OCI-LY7 (cell line): ENCODE measurements at regions not wholly inside any gene's neighbourhood (a gene's known extent, or its start where the extent isn't known, plus 50 kb on each side); places are given as distances from the start of the nearest gene placed in this dataset.
A peak's percentile ranks its signal among the peaks of the same experiment; 100 is the strongest.

ENCODE experiments used
- BruUV-seq: library from RNA; stranded (reverse); fragments of 400-500 nt; replicated peaks from 2 replicates; lab custom pipeline; 2021; lab: Mats Ljungman, UMichigan
- CTCF ChIA-PET: fragments of 300-600 bp; sonication (Branson Sonifier 250); formaldehyde crosslinking; loops from one replicate; lab custom pipeline; 2022; ENCODE audit warnings: antibody characterized with exemption; ENCODE audit not compliant: unreplicated experiment; lab: Charles Lee
- POLR2A ChIA-PET: fragments of 300-600 bp; sonication (Branson Sonifier 250); formaldehyde crosslinking; loops from one replicate; lab custom pipeline; 2022; ENCODE audit warnings: antibody characterized with exemption; lab: Charles Lee
- DNase-seq: peaks from one replicate; pipeline ENCODE4 v3.0.0-alpha.2; 2015; ENCODE audit warnings: low spot score
- H2AFZ ChIP-seq: fragments of 200-600 bp; sonication (generic), shearing (Covaris generic); 2 replicates; pipeline ENCODE4 v1.6.1; 2014; ENCODE audit warnings: mild to moderate bottlenecking, antibody characterized with exemption, low read length, moderate library complexity
- H3K27ac ChIP-seq: fragments of 200-600 bp; sonication (generic); 2 replicates; pipeline ENCODE4 v1.5.1; 2014; ENCODE audit warnings: mixed run types, low read depth, mild to moderate bottlenecking, moderate library complexity, low read length, inconsistent platforms; ENCODE audit not compliant: poor library complexity, severe bottlenecking
- H3K36me3 ChIP-seq: fragments of 200-600 bp; sonication (generic); 2 replicates; pipeline ENCODE4 v1.6.1; 2014; ENCODE audit warnings: mild to moderate bottlenecking, antibody characterized with exemption, low read length, moderate library complexity, mixed read lengths; ENCODE audit not compliant: insufficient read depth
- H3K4me1 ChIP-seq: fragments of 200-600 bp; sonication (generic); 2 replicates; pipeline ENCODE4 v1.5.1; 2014; ENCODE audit warnings: mild to moderate bottlenecking, low read length; ENCODE audit not compliant: insufficient read depth, poor library complexity, severe bottlenecking
- H3K4me2 ChIP-seq: fragments of 200-600 bp; sonication (generic); 2 replicates; pipeline ENCODE4 v1.6.1; 2014; ENCODE audit warnings: mild to moderate bottlenecking, low read length
- H3K4me3 ChIP-seq: fragments of 200-600 bp; sonication (generic); 2 replicates; pipeline ENCODE4 v1.5.1; 2014; ENCODE audit warnings: mild to moderate bottlenecking, low read depth, low read length; ENCODE audit not compliant: poor library complexity, severe bottlenecking
- H3K79me2 ChIP-seq: fragments of 200-600 bp; sonication (generic); 2 replicates; pipeline ENCODE4 v1.6.1; 2016; ENCODE audit warnings: low read depth, mild to moderate bottlenecking, low read length, moderate library complexity, mixed read lengths; ENCODE audit not compliant: insufficient read depth
- H3K9me2 ChIP-seq: fragments of 200-600 bp; sonication (generic); 2 replicates; pipeline ENCODE4 v1.6.1; 2016; ENCODE audit warnings: mild to moderate bottlenecking, low read length, mixed read lengths; ENCODE audit not compliant: insufficient read depth
- H3K9me3 ChIP-seq: fragments of 200-600 bp; sonication (generic); 2 replicates; pipeline ENCODE4 v1.6.1; 2014; ENCODE audit warnings: mild to moderate bottlenecking, mixed run types, low read length, mixed read lengths
- H4K20me1 ChIP-seq: fragments of 200-600 bp; sonication (generic); 2 replicates; pipeline ENCODE4 v1.6.1; 2014; ENCODE audit warnings: mild to moderate bottlenecking, antibody characterized with exemption, low read length, moderate library complexity, mixed read lengths; ENCODE audit not compliant: insufficient read depth
- CTCF ChIP-seq: fragments of 200-600 bp; sonication (generic); conservative IDR thresholded peaks from 2 replicates; pipeline ENCODE4 v1.5.1; 2014; ENCODE audit warnings: mild to moderate bottlenecking, antibody characterized with exemption, low read length, moderate library complexity, mixed read lengths
- EZH2phosphoT487 ChIP-seq: fragments of 200-600 bp; sonication (generic); IDR thresholded peaks from 2 replicates; pipeline ENCODE4 v1.6.1; 2018; ENCODE audit warnings: low read depth, borderline replicate concordance, mild to moderate bottlenecking, mixed run types, antibody characterized with exemption, low read length, moderate library complexity, mixed read lengths
- intact Hi-C: fragments of 100-400 bp; cut with micrococcal nuclease; formaldehyde crosslinking; loops from one replicate; pipeline ENCODE4 v1.10.0; 2022; ENCODE audit not compliant: unreplicated experiment

GRCh38 chr2:19772981-19773380 lies 128.8 kb downstream of the TTC32 start:
- no peak for TF ChIP-seq EZH2phosphoT487
- TF ChIP-seq CTCF, result no peak
- CTCF ChIA-PET, result no interaction called here

DNA sequence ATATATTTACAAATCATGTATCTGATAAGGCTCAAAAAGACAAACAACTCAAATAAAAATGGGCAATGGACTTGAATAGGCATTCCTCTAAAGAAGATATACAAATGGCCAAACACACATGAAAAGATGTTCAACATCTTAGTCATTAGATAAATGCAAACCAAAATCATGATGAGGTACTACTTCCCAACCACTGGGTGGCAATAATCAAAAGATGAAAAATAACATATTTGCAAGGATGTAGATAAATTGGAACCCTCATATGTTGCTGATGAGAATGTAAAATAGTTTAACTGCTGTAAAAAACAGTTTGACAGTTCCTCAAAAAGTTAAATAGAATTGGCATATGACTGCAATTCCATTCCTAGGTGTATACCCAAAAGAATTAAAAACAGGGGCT lies 132.3 kb downstream of the TTC32 start:
- intact Hi-C loops, result loop anchor here (10.0 kb wide), 1 partner anchor 95 kb away; no protein-coding TSS in a partner anchor
- H3K4me3 ChIP-seq, result no peak overlapping the region
- H3K9me3 ChIP-seq, result no peaks in the 10 kb centered on the region
- H4K20me1 ChIP-seq, result no peaks in the 10 kb centered on the region
- H3K4me2 ChIP-seq, result no peak overlapping the region
- H3K79me2 ChIP-seq, result no peaks in the 10 kb centered on the region
- H3K36me3 ChIP-seq, result no peaks in the 10 kb centered on the region
- no peak overlapping the region for H3K27ac ChIP-seq
- ChIA-PET POLR2A (no interaction called here), CTCF (no interaction called here)
- no peak overlapping the region for H2AFZ ChIP-seq
- BruUV-seq, result no TSS peak
- DNase-seq, result peak; percentile 3
- TF ChIP-seq EZH2phosphoT487 (no peak), CTCF (peak; percentile 63)
- no peaks in the 10 kb centered on the region for H3K9me2 ChIP-seq
- H3K4me1 ChIP-seq, result no peaks in the 10 kb centered on the region

More at GRCh38 chr2:19772981-19773380, 128.8 kb downstream of the TTC32 start:
- no peaks in the 10 kb centered on the region for H3K9me2 ChIP-seq
- H3K4me3 ChIP-seq, result no peak overlapping the region
- no peak overlapping the region for H3K4me2 ChIP-seq
- no peak overlapping the region for H2AFZ ChIP-seq
- DNase-seq, result no peak
- no peaks in the 10 kb centered on the region for H3K36me3 ChIP-seq
- no peaks in the 10 kb centered on the region for H4K20me1 ChIP-seq
- no peak overlapping the region for H3K27ac ChIP-seq
- H3K9me3 ChIP-seq, result no peaks in the 10 kb centered on the region
- no peaks in the 10 kb centered on the region for H3K4me1 ChIP-seq
- intact Hi-C loops, result no loop called here
- POLR2A ChIA-PET, result interaction anchor here (0.7 kb wide), 1 partner anchor 123 kb away, joined by 3 read pairs; no protein-coding TSS in a partner anchor
- no peaks in the 10 kb centered on the region for H3K79me2 ChIP-seq
- BruUV-seq, result no TSS peak

DNA sequence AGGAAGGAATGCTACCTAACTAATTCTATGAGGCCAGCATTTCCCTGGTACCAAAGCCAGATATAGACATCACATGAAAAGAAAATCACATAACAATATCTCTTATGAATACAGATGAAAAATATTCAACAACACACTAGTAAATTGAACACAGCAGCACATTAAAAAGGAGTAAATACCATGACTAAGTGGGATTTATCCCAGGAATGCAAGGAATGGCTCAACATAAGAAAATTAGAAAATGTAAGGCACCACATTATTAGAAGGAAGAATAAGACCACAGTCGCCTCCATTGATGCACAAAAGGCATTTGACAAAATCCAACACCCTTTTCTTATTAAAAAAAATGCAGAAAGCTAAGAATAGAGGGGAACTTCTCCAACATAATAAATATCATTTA lies 133.9 kb downstream of the TTC32 start:
- H3K36me3 ChIP-seq, result no peaks in the 10 kb centered on the region
- no peak overlapping the region for H3K4me2 ChIP-seq
- no peak overlapping the region for H2AFZ ChIP-seq
- BruUV-seq, result no TSS peak
- H3K9me2 ChIP-seq, result no peaks in the 10 kb centered on the region
- no peaks in the 10 kb centered on the region for H3K79me2 ChIP-seq
- no peaks in the 10 kb centered on the region for H3K9me3 ChIP-seq
- TF ChIP-seq CTCF (no peak), EZH2phosphoT487 (no peak)
- DNase-seq, result no peak
- ChIA-PET CTCF (no interaction called here), POLR2A (no interaction called here)
- intact Hi-C loops, result loop anchor here (10.0 kb wide), 1 partner anchor 97 kb away; no protein-coding TSS in a partner anchor
- H3K4me3 ChIP-seq, result no peak overlapping the region
- no peak overlapping the region for H3K27ac ChIP-seq
- no peaks in the 10 kb centered on the region for H4K20me1 ChIP-seq
- H3K4me1 ChIP-seq, result no peaks in the 10 kb centered on the region
